Activated CD8-positive, alpha-beta T cell treated with anti-CD3 and anti-CD28 coated beads, Interleukin-2, amount 10 ng/mL, durations not matched to agents 7 days and 5 days (primary cell): ENCODE measurements at regions not wholly inside any gene's neighbourhood (a gene's known extent, or its start where the extent isn't known, plus 50 kb on each side); places are given as distances from the start of the nearest gene placed in this dataset.
"Not testable (repeated sequence)": the region's sequence is repeated elsewhere in the genome, so short reads cannot be mapped to it uniquely, and the experiment has no call there.

ENCODE experiments used
- ATAC-seq: fragments of 150-1000 bp; cut with Tn5 transposase; one replicate; pipeline ENCODE4 v1.10.0; 2021; ENCODE audit warnings: moderate library complexity
- CTCF ChIA-PET: fragments of 350-600 bp; sonication (Branson Sonifier 250); formaldehyde crosslinking; loops from one replicate; lab custom pipeline; 2021; ENCODE audit warnings: antibody characterized with exemption; lab: Charles Lee
- POLR2A ChIA-PET: fragments of 350-600 bp; sonication (Branson Sonifier 250); formaldehyde crosslinking; loops from one replicate; lab custom pipeline; 2021; ENCODE audit warnings: antibody characterized with exemption; lab: Charles Lee
- DNase-seq: peaks from one replicate; pipeline ENCODE4 v3.0.0-alpha.2; 2020
- H3K27ac Mint-ChIP-seq: one replicate; pipeline ENCODE4 v1.8.0; 2021; ENCODE audit warnings: mild to moderate bottlenecking, mixed read lengths
- H3K27me3 Mint-ChIP-seq: one replicate; pipeline ENCODE4 v1.8.0; 2021; ENCODE audit warnings: low read depth, mixed read lengths
- H3K36me3 Mint-ChIP-seq: one replicate; pipeline ENCODE4 v1.8.0; 2021; ENCODE audit warnings: low read depth, mixed read lengths
- H3K4me1 Mint-ChIP-seq: one replicate; pipeline ENCODE4 v1.8.0; 2021; ENCODE audit warnings: low read depth, mixed read lengths
- H3K4me3 Mint-ChIP-seq: one replicate; pipeline ENCODE4 v1.8.0; 2021; ENCODE audit warnings: mild to moderate bottlenecking, mixed read lengths
- H3K9me3 Mint-ChIP-seq: one replicate; pipeline ENCODE4 v1.8.0; 2022; ENCODE audit warnings: mixed read lengths; ENCODE audit not compliant: insufficient read depth

- ATAC-seq (no peak), DNase-seq (no peak)
- Mint-ChIP-seq H3K36me3 (no peaks in the 10 kb centered on the region), H3K9me3 (peaks cover 4% of the 10 kb centered on the region), H3K4me3 (no peak overlapping the region), H3K27ac (no peak overlapping the region), H3K27me3 (no peaks in the 10 kb centered on the region), H3K4me1 (no peaks in the 10 kb centered on the region)
- CTCF ChIA-PET = no interaction called here
- POLR2A ChIA-PET = no interaction called here
Observed at GRCh38 chr14:26655128-26655527, 57.3 kb upstream of the NOVA1 start.

GRCh38 chr14:26663506-26663905 lies 65.7 kb upstream of the NOVA1 start:
- no peak for ATAC-seq
- ChIA-PET CTCF (no interaction called here), POLR2A (no interaction called here)
- H3K4me3 Mint-ChIP-seq = no peak overlapping the region
- H3K27me3 Mint-ChIP-seq = no peaks in the 10 kb centered on the region
- no peaks in the 10 kb centered on the region for H3K4me1 Mint-ChIP-seq
- no peak overlapping the region for H3K27ac Mint-ChIP-seq
- no peak for DNase-seq
- no peaks in the 10 kb centered on the region for H3K36me3 Mint-ChIP-seq
- H3K9me3 Mint-ChIP-seq = peaks cover 21% of the 10 kb centered on the region

GRCh38 chr14:26678732-26679420 lies 81.0 kb upstream of the NOVA1 start:
- CTCF ChIA-PET, H3K27ac Mint-ChIP-seq, H3K36me3 Mint-ChIP-seq, POLR2A ChIA-PET, ATAC-seq, H3K27me3 Mint-ChIP-seq, H3K4me1 Mint-ChIP-seq, H3K4me3 Mint-ChIP-seq, DNase-seq: not testable (repeated sequence)
- H3K9me3 Mint-ChIP-seq = peaks cover 14% of the 10 kb centered on the region

- no peak overlapping the region for H3K27ac Mint-ChIP-seq
- H3K4me1 Mint-ChIP-seq = no peaks in the 10 kb centered on the region
- peaks cover 8% of the 10 kb centered on the region for H3K9me3 Mint-ChIP-seq
- H3K4me3 Mint-ChIP-seq = no peak overlapping the region
- H3K27me3 Mint-ChIP-seq = no peaks in the 10 kb centered on the region
- DNase-seq (no peak), ATAC-seq (no peak)
- CTCF ChIA-PET = no interaction called here
- POLR2A ChIA-PET = no interaction called here
- H3K36me3 Mint-ChIP-seq = no peaks in the 10 kb centered on the region
Observed at GRCh38 chr14:26685401-26685800, 87.6 kb upstream of the NOVA1 start.

- Mint-ChIP-seq H3K27ac (no peak overlapping the region), H3K4me1 (no peaks in the 10 kb centered on the region), H3K36me3 (no peaks in the 10 kb centered on the region), H3K9me3 (peaks cover 9% of the 10 kb centered on the region), H3K27me3 (no peaks in the 10 kb centered on the region), H3K4me3 (no peak overlapping the region)
- ATAC-seq (no peak), DNase-seq (no peak)
- CTCF ChIA-PET = no interaction called here
- POLR2A ChIA-PET = no interaction called here
Observed at GRCh38 chr14:26687301-26687837, 89.5 kb upstream of the NOVA1 start.

- ChIA-PET POLR2A (no interaction called here), CTCF (no interaction called here)
- ATAC-seq (no peak), DNase-seq (no peak)
- Mint-ChIP-seq H3K27me3 (no peaks in the 10 kb centered on the region), H3K4me1 (no peaks in the 10 kb centered on the region), H3K9me3 (peaks cover 11% of the 10 kb centered on the region), H3K36me3 (no peaks in the 10 kb centered on the region), H3K27ac (no peak overlapping the region), H3K4me3 (no peak overlapping the region)
Observed at GRCh38 chr14:26694521-26694920, 96.7 kb upstream of the NOVA1 start.

GRCh38 chr14:26702721-26703230 lies 104.9 kb upstream of the NOVA1 start:
- DNase-seq (no peak), ATAC-seq (no peak)
- Mint-ChIP-seq H3K27ac (no peak overlapping the region), H3K4me1 (no peaks in the 10 kb centered on the region), H3K9me3 (no peaks in the 10 kb centered on the region), H3K4me3 (no peak overlapping the region), H3K36me3 (no peaks in the 10 kb centered on the region), H3K27me3 (no peaks in the 10 kb centered on the region)
- ChIA-PET POLR2A (no interaction called here), CTCF (no interaction called here)

- Mint-ChIP-seq H3K36me3 (no peaks in the 10 kb centered on the region), H3K27me3 (no peaks in the 10 kb centered on the region), H3K27ac (no peak overlapping the region), H3K4me1 (no peaks in the 10 kb centered on the region), H3K9me3 (no peaks in the 10 kb centered on the region), H3K4me3 (no peak overlapping the region)
- ChIA-PET CTCF (no interaction called here), POLR2A (no interaction called here)
- ATAC-seq (no peak), DNase-seq (no peak)
Observed at GRCh38 chr14:26703686-26704366, 106.0 kb upstream of the NOVA1 start.

GRCh38 chr14:26707234-26707633 lies 109.4 kb upstream of the NOVA1 start:
- H3K36me3 Mint-ChIP-seq = no peaks in the 10 kb centered on the region
- DNase-seq (no peak), ATAC-seq (no peak)
- ChIA-PET CTCF (no interaction called here), POLR2A (no interaction called here)
- no peak overlapping the region for H3K27ac Mint-ChIP-seq
- H3K4me1 Mint-ChIP-seq = no peaks in the 10 kb centered on the region
- no peaks in the 10 kb centered on the region for H3K9me3 Mint-ChIP-seq
- no peaks in the 10 kb centered on the region for H3K27me3 Mint-ChIP-seq
- H3K4me3 Mint-ChIP-seq = no peak overlapping the region

- ATAC-seq (no peak), DNase-seq (no peak)
- H3K36me3 Mint-ChIP-seq = no peaks in the 10 kb centered on the region
- no peaks in the 10 kb centered on the region for H3K9me3 Mint-ChIP-seq
- no peaks in the 10 kb centered on the region for H3K27me3 Mint-ChIP-seq
- H3K27ac Mint-ChIP-seq = no peak overlapping the region
- ChIA-PET CTCF (no interaction called here), POLR2A (no interaction called here)
- no peak overlapping the region for H3K4me3 Mint-ChIP-seq
- H3K4me1 Mint-ChIP-seq = no peaks in the 10 kb centered on the region
Observed at GRCh38 chr14:26709019-26709418, 111.2 kb upstream of the NOVA1 start.

- H3K36me3 Mint-ChIP-seq = no peaks in the 10 kb centered on the region
- no peak overlapping the region for H3K27ac Mint-ChIP-seq
- peaks cover 12% of the 10 kb centered on the region for H3K9me3 Mint-ChIP-seq
- H3K27me3 Mint-ChIP-seq = no peaks in the 10 kb centered on the region
- DNase-seq (no peak), ATAC-seq (no peak)
- ChIA-PET CTCF (no interaction called here), POLR2A (no interaction called here)
- no peaks in the 10 kb centered on the region for H3K4me1 Mint-ChIP-seq
- no peak overlapping the region for H3K4me3 Mint-ChIP-seq
Observed at GRCh38 chr14:26719514-26719913, 121.7 kb upstream of the NOVA1 start.

GRCh38 chr14:26722258-26722657 lies 124.4 kb upstream of the NOVA1 start:
- H3K27ac Mint-ChIP-seq = no peak overlapping the region
- ChIA-PET POLR2A (no interaction called here), CTCF (no interaction called here)
- DNase-seq (no peak), ATAC-seq (no peak)
- H3K36me3 Mint-ChIP-seq = no peaks in the 10 kb centered on the region
- no peaks in the 10 kb centered on the region for H3K4me1 Mint-ChIP-seq
- no peak overlapping the region for H3K4me3 Mint-ChIP-seq
- H3K9me3 Mint-ChIP-seq = peaks cover 7% of the 10 kb centered on the region
- no peaks in the 10 kb centered on the region for H3K27me3 Mint-ChIP-seq
